CD4-positive, alpha-beta T cell treated with Interferon alpha-2 for 1 hour (primary cell): ENCODE measurements at regions not wholly inside any gene's neighbourhood (a gene's known extent, or its start where the extent isn't known, plus 50 kb on each side); places are given as distances from the start of the nearest gene placed in this dataset.
A peak's percentile ranks its signal among the peaks of the same experiment; 100 is the strongest.

Experiments
- DNase-seq, 2 donors: peaks; one replicate each; pipeline ENCODE4 v3.0.0-alpha.2; 2020 to 2022

- DNase-seq: peak in 1 of 2 donors; percentile 15
These were observed 336.5 kb upstream of the TGFBR2 start for GRCh38 chr3:30269751-30270445.

- DNase-seq: no peak
These were observed 334.6 kb upstream of the TGFBR2 start for GRCh38 chr3:30271781-30272180.

- DNase-seq: no peak
These were observed 332.9 kb upstream of the TGFBR2 start for GRCh38 chr3:30273304-30274072.

GRCh38 chr3:30277494-30277893 is 328.9 kb upstream of the TGFBR2 start:
- no peak for DNase-seq

GRCh38 chr3:30281526-30281925 is 324.9 kb upstream of the TGFBR2 start:
- no peak for DNase-seq

- DNase-seq: no peak
These were observed 324.2 kb upstream of the TGFBR2 start for GRCh38 chr3:30282154-30282696.

GRCh38 chr3:30285188-30286006 is 321.0 kb upstream of the TGFBR2 start:
- no peak for DNase-seq

- DNase-seq: no peak
These were observed 320.3 kb upstream of the TGFBR2 start for GRCh38 chr3:30286007-30286669.

GRCh38 chr3:30286811-30287210 is 319.6 kb upstream of the TGFBR2 start:
- DNase-seq: no peak

- DNase-seq: no peak
These were observed 317.6 kb upstream of the TGFBR2 start for GRCh38 chr3:30288830-30289229.

- peak in 1 of 2 donors; percentile 1 for DNase-seq
These were observed 317.1 kb upstream of the TGFBR2 start for GRCh38 chr3:30289324-30289723.

GRCh38 chr3:30289766-30290165 is 316.6 kb upstream of the TGFBR2 start:
- DNase-seq: no peak

GRCh38 chr3:30290479-30290878 is 315.9 kb upstream of the TGFBR2 start:
- DNase-seq: no peak

- no peak for DNase-seq
These were observed 314.1 kb upstream of the TGFBR2 start for GRCh38 chr3:30292192-30292893.

GRCh38 chr3:30293621-30294240 is 312.7 kb upstream of the TGFBR2 start:
- no peak for DNase-seq

- no peak for DNase-seq
These were observed 312.1 kb upstream of the TGFBR2 start for GRCh38 chr3:30294241-30294667.

- DNase-seq: no peak
These were observed 309.3 kb upstream of the TGFBR2 start for GRCh38 chr3:30297112-30297511.

- no peak for DNase-seq
These were observed 306.6 kb upstream of the TGFBR2 start for GRCh38 chr3:30299674-30300385.

- DNase-seq: no peak
These were observed 305.6 kb upstream of the TGFBR2 start for GRCh38 chr3:30300809-30301208.

- no peak for DNase-seq
These were observed 304.4 kb upstream of the TGFBR2 start for GRCh38 chr3:30302027-30302426.

- DNase-seq: no peak
These were observed 302.6 kb upstream of the TGFBR2 start for GRCh38 chr3:30303770-30304169.
